HL-60 (cell line): ENCODE measurements at regions not wholly inside any gene's neighbourhood (a gene's known extent, or its start where the extent isn't known, plus 50 kb on each side); places are given as distances from the start of the nearest gene placed in this dataset.

Experiments used
- DNase-seq, 2 experiments: peaks; one replicate each; pipeline ENCODE4 v3.0.0-alpha.2; 2010 to 2020; ENCODE audit warnings: low read depth in 1 of 2, low spot score in 1 of 2
- H3K27ac ChIP-seq: fragments of 250-450 bp; sonication (Bioruptor Pico); replicated peaks from 2 replicates; pipeline ENCODE4 v1.5.1; 2020; ENCODE audit warnings: mild to moderate bottlenecking, moderate library complexity
- H3K27me3 ChIP-seq: fragments of 250-450 bp; sonication (Bioruptor Pico); 2 replicates; pipeline ENCODE4 v1.5.1; 2021; ENCODE audit warnings: mild to moderate bottlenecking, moderate library complexity; ENCODE audit not compliant: insufficient read depth, poor library complexity, severe bottlenecking
- H3K4me3 ChIP-seq: replicated peaks from 2 replicates; pipeline ENCODE4 v1.5.1; 2011; ENCODE audit warnings: mild to moderate bottlenecking, control low read depth, low read length; ENCODE audit not compliant: insufficient read depth
- CTCF ChIP-seq: IDR thresholded peaks from one replicate; pipeline ENCODE4 v1.5.1; 2011; ENCODE audit warnings: low read length, control low read depth, inconsistent platforms; ENCODE audit not compliant: insufficient read depth
- GABPA ChIP-seq: IDR thresholded peaks from 2 replicates; pipeline ENCODE4 v1.6.1; 2012; ENCODE audit warnings: low read depth
- POLR2AphosphoS5 ChIP-seq: IDR thresholded peaks from 2 replicates; pipeline ENCODE4 v1.6.1; 2012; ENCODE audit warnings: low read depth
- SPI1 ChIP-seq: IDR thresholded peaks from 2 replicates; pipeline ENCODE4 v1.6.1; 2012; ENCODE audit warnings: low read depth, mild to moderate bottlenecking, borderline replicate concordance
- TF ChIP-seq, protein P1 (sequence below): IDR thresholded peaks from 2 replicates; pipeline ENCODE4 v1.6.1; 2012; ENCODE audit warnings: low read depth; ENCODE audit not compliant: insufficient replicate concordance

DNA sequence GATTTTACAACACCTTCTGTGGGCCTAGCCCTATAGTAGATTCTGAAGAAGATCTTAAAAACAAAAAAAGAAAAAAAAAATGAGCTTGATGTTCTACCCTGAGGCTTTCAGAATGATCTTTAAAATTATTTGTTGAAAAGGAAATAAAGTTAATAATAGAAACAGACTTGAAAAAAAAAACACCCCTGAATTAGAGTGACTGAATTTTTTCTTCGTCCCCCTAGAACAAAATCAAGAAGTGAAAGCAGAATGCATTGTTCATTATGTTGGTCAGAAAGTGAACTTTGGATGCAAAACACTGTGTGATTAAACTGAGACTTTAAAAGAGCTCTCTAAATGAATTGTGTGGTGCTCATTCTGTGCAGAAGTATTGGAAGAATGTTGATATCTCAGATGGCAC is 1384.4 kb upstream of the PIK3C3 start:
- H3K27ac ChIP-seq: no peak overlapping the region
- H3K27me3 ChIP-seq: no peaks in the 10 kb centered on the region
- TF ChIP-seq CTCF: no peak
- TF ChIP-seq GABPA: no peak
- TF ChIP-seq, protein P1, sequence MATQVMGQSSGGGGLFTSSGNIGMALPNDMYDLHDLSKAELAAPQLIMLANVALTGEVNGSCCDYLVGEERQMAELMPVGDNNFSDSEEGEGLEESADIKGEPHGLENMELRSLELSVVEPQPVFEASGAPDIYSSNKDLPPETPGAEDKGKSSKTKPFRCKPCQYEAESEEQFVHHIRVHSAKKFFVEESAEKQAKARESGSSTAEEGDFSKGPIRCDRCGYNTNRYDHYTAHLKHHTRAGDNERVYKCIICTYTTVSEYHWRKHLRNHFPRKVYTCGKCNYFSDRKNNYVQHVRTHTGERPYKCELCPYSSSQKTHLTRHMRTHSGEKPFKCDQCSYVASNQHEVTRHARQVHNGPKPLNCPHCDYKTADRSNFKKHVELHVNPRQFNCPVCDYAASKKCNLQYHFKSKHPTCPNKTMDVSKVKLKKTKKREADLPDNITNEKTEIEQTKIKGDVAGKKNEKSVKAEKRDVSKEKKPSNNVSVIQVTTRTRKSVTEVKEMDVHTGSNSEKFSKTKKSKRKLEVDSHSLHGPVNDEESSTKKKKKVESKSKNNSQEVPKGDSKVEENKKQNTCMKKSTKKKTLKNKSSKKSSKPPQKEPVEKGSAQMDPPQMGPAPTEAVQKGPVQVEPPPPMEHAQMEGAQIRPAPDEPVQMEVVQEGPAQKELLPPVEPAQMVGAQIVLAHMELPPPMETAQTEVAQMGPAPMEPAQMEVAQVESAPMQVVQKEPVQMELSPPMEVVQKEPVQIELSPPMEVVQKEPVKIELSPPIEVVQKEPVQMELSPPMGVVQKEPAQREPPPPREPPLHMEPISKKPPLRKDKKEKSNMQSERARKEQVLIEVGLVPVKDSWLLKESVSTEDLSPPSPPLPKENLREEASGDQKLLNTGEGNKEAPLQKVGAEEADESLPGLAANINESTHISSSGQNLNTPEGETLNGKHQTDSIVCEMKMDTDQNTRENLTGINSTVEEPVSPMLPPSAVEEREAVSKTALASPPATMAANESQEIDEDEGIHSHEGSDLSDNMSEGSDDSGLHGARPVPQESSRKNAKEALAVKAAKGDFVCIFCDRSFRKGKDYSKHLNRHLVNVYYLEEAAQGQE: no peak
- TF ChIP-seq POLR2AphosphoS5: no peak
- DNase-seq: no peak
- no peak overlapping the region for H3K4me3 ChIP-seq

DNA sequence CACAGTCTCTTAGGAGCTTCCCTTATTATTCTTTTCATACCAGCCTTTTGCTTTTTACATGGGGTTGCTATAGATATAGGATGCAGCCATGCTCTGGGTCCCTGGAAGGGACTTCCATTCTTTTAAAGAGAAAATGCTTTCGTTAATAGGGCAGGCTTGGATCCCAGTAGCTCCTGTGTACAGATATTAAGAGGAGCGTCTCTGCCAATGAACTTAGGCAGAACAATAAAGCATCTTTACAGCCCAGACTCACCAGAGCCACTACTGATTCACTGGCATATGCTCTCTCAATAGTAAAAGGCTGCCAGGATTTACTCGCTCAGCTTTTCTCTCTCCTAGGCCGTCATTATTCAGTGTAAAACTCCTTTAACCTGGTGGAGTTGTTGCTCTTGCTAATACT is 1385.4 kb upstream of the PIK3C3 start:
- TF ChIP-seq CTCF (no peak), SPI1 (no peak), GABPA (no peak), POLR2AphosphoS5 (no peak)
- TF ChIP-seq, protein P1: no peak
- no peak for DNase-seq
- Histone ChIP-seq H3K4me3 (no peak overlapping the region), H3K27me3 (no peaks in the 10 kb centered on the region), H3K27ac (no peak overlapping the region)

DNA sequence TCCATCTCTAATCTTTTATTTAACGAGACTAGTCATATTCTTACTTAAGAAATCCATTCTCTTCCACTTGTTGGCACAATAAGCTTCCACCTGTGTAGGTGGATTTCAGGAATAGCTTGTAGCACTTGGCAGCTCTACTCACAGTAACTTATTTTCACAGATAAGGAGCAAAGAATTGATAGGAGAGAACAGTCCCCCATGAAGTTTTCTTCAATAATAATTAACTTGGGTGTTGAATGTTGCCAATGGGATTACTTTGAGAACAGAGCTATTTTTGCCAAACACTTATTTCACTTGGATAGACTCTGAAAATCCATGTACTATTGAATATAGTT is 1388.6 kb upstream of the PIK3C3 start:
- Histone ChIP-seq H3K27ac (no peak overlapping the region), H3K27me3 (no peaks in the 10 kb centered on the region), H3K4me3 (no peak overlapping the region)
- TF ChIP-seq SPI1: no peak
- TF ChIP-seq, protein P1: no peak
- DNase-seq: no peak
